SH-SY5Y (cell line): ENCODE measurements at regions not wholly inside any gene's neighbourhood (a gene's known extent, or its start where the extent isn't known, plus 50 kb on each side); places are given as distances from the start of the nearest gene placed in this dataset.

ENCODE experiments used
- GATA2 ChIP-seq: IDR thresholded peaks from 2 replicates; pipeline ENCODE4 v1.6.1; 2011; ENCODE audit warnings: mild to moderate bottlenecking, low read depth, low read length
- GATA3 ChIP-seq: IDR thresholded peaks from 2 replicates; pipeline ENCODE4 v1.6.1; 2011; ENCODE audit warnings: low read depth, mild to moderate bottlenecking, low read length, moderate library complexity

GRCh38 chr9:88766778-88767503, 224.3 kb upstream of the S1PR3 start:
- no peak for TF ChIP-seq GATA3
- TF ChIP-seq GATA2: no peak

- TF ChIP-seq GATA3: no peak
- TF ChIP-seq GATA2: no peak
Observed at GRCh38 chr9:88767504-88767790, 223.8 kb upstream of the S1PR3 start.

- TF ChIP-seq GATA2 (no peak), GATA3 (no peak)
Observed at GRCh38 chr9:88772575-88772974, 218.7 kb upstream of the S1PR3 start.

GRCh38 chr9:88773126-88773525, 218.1 kb upstream of the S1PR3 start:
- no peak for TF ChIP-seq GATA2
- TF ChIP-seq GATA3: no peak

- TF ChIP-seq GATA2 (no peak), GATA3 (no peak)
Observed at GRCh38 chr9:88773627-88774244, 217.5 kb upstream of the S1PR3 start.

GRCh38 chr9:88775037-88775471, 216.2 kb upstream of the S1PR3 start:
- TF ChIP-seq GATA2: no peak

GRCh38 chr9:88775559-88775958, 215.7 kb upstream of the S1PR3 start:
- TF ChIP-seq GATA2: no peak
- no peak for TF ChIP-seq GATA3

GRCh38 chr9:88775966-88776365, 215.3 kb upstream of the S1PR3 start:
- TF ChIP-seq GATA2: no peak
- TF ChIP-seq GATA3: no peak

- no peak for TF ChIP-seq GATA3
- no peak for TF ChIP-seq GATA2
Observed at GRCh38 chr9:88776717-88777497, 214.4 kb upstream of the S1PR3 start.

GRCh38 chr9:88777498-88778312, 213.6 kb upstream of the S1PR3 start:
- TF ChIP-seq GATA2: no peak
- no peak for TF ChIP-seq GATA3

- TF ChIP-seq GATA3 (no peak), GATA2 (no peak)
Observed at GRCh38 chr9:88781628-88782391, 209.5 kb upstream of the S1PR3 start.

- TF ChIP-seq GATA3: no peak
- no peak for TF ChIP-seq GATA2
Observed at GRCh38 chr9:88782931-88783710, 208.1 kb upstream of the S1PR3 start.

- TF ChIP-seq GATA3 (no peak), GATA2 (no peak)
Observed at GRCh38 chr9:88783711-88784083, 207.6 kb upstream of the S1PR3 start.
